GM21515 (cell line): ENCODE measurements at regions not wholly inside any gene's neighbourhood (a gene's known extent, or its start where the extent isn't known, plus 50 kb on each side); places are given as distances from the start of the nearest gene placed in this dataset.
"Not testable (repeated sequence)": the region's sequence is repeated elsewhere in the genome, so short reads cannot be mapped to it uniquely, and the experiment has no call there.

ENCODE experiments used
- ATAC-seq: cut with Tn5 transposase; IDR thresholded peaks from one replicate; pipeline ENCODE4 v1.9.1; 2021; ENCODE audit not compliant: unreplicated experiment

DNA sequence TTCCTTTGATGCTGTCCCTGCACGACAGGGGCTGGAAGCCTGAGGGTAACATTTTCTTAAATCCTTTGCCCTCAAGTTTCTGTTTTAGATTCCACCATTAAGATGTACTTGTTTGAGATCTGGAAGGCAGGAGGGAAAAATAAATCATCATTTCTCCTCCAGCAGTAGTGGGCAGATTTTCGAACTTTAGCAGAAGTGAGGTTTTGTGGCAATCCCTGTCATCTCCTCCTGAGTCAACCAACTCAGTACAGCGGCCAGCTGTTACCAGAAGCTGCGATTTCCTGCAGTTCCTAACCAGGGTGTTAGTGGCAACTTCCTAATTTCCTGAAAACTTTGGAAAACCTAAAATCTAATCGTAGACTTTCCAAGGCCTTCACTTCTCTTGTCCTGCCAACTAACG, 517.2 kb upstream of the ACVR2A start:
- peak; percentile 62 for ATAC-seq

DNA sequence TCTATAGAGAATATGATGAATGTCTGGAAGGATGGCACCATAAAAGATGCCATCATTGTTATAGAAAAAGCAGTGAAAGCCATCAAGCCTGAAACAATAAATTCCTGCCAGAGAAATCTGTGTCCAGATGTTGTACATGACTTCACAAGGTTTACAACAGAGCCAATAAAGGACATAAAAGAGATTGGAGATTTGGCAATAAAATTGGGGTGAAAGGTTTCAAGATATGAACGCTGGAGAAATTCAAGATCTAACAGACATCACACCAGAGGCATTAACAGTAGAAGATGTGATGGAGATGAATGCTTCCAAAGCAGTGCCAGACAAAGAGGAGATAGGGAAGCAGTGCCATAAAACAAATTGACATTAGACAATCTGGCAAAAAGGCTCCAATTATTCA, 518.8 kb upstream of the ACVR2A start:
- no peak for ATAC-seq

GRCh38 chr2:147320146-147320545, 524.7 kb upstream of the ACVR2A start:
- ATAC-seq, result no peak

- ATAC-seq, result no peak
Observed at GRCh38 chr2:147311058-147311430, 533.8 kb upstream of the ACVR2A start.

- ATAC-seq, result no peak
Observed at GRCh38 chr2:147310335-147311057, 534.3 kb upstream of the ACVR2A start.

DNA sequence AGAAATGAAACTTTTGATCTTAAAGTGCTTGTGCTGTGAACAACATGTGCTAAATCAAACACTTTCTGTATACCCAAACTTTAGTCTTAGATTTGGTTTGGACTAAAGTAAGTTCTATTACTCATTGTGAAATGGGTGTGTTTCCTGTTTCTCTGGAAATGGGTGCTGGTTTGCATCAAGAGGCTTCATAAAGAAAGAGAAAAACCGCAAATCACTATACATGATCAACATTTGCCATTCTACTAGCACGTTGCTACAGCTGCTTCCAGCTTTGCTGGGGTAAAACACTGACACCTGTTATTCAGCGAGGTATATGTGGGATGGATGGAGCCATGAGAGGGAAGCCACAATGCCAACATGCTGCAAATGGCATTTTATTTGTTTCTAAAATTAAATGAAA, 547.0 kb upstream of the ACVR2A start:
- peak; percentile 98 for ATAC-seq

DNA sequence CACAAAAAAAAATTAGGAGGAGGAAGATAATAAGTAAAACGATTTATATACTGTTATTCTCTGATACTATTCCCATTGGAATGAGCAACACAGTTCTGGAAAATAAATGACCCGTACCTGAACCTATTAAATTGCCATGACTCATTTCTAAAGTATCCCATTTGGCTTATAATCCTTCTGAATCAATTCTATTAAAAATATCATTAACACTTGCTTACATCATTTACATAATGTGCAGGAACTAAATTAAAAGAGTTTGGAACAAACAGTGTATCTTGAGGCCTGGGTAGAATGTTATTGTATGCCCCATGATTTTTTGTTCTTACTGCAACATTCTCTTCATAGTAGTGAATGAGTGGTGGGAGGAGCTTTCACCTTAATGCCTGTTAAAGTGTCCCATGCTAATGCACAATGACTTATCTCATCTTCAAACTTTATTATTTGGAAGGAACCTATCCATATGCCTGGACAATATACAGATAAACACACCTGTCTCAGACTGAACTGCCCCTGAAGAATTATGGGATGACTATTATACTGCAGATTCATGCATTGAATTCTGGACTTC, 549.9 kb upstream of the ACVR2A start:
- no peak for ATAC-seq

DNA sequence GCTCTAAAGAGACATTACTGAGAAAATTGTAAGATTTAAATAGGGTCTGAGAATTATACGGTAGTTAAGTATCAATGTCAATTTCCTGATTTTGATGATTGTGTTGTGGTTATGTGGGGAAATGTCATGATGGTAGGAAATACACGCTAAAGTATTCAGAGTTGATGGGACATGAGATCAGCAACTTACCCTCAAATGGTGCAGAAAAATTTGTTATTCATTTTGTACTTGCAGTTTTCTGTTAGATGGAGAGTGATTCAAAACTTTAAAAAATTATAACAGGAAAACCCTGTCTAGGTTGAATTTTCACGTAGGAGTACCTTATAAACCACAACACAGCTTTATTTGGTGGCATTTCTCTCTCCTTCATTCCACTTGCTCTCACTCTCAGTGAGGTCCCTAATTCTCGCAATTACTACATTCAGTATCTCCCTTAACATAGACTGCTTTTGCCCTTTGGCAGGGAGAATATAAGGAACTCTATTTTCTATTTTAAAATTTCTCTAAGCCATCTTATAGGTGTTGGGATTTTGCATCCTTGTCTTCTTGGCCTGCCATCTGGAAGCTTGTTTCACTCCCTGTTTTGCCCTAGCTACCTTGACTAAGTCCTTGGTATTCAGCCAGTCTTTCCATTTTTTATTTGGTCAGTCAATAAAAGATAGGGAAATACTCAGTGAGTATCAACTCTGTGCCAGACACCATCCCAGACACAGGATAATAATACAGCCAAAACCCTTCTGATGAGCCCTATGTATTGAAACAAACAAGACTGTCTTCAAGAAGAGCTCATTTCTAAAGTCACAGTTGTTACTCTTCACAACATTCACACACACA, 550.6 kb upstream of the ACVR2A start:
- ATAC-seq, result no peak

DNA sequence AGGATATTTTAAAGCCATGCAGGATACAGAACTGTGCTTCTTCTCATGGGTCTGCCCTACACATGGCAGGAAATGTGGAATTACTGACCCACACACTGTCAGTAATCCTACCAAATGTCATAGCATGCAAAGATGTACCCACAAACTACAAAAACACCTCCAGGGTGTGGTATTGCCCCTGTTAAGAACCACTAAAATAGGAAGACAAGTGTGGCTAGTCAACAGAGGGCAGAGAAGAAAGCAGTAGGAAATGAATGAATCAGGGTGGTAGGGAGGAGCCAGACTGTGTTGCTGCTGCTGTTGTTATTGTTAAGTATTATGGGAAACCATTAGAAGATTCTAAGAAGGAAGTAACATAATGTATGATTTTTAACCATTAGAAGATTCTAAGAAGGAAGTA, 556.7 kb upstream of the ACVR2A start:
- no peak for ATAC-seq

- ATAC-seq, result no peak
Observed at GRCh38 chr2:147275943-147276342, 568.9 kb upstream of the ACVR2A start.

DNA sequence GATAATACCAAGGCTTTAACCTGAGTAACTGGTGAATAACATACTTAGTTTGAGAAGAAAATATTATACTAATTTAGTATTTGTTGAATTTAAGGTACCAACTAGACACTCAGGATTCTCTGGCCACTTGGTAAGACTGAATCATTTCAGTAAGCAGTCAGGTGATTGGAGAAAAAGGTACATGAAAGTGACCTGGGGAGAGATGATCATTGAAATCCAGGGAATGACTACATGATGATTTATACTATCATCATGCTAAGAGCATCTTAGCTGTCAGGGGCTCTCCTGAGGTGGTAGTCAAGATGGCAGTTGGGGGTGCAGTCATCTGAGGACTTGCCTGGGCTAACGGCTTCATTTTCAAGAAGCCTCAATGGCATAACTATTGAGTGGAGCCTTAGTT, 571.2 kb upstream of the ACVR2A start:
- no peak for ATAC-seq

DNA sequence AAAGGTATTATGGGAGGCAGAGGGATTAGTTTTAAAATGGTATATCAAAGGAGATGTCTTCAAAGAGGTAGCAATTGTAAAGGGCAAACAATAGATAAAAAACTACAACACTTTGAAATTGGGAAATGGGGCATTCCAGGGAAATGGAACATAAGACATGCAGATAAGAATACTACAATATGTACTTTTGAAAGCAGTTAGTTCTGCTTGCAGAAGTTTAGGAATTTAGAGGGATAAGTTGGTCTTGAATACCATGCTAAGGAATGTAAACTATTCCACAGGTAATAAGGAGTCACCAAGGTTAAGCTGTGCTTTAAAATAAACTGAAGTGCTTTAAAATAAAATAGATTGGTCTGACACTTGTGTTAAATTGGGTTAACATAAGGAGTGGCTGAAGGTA, 571.7 kb upstream of the ACVR2A start:
- no peak for ATAC-seq

DNA sequence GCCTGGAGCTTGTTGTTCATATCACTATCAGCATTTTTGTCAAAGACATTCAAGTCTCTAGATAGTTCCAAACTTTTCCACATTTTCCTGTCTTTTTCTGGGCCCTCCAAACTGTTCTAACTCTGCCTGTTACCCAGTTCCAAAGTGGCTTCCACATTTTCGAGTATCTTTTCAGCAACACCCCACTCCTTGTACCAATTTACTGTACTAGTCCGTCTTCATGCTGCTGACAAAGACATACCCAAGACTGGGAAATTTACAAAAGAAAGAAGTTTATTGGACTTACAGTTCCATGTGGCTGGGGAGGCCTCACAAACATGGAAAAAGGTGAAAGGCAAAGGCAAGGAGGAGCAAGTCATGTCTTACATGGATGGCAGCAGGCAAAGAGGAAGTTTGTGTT, 575.2 kb upstream of the ACVR2A start:
- ATAC-seq, result not testable (repeated sequence)

DNA sequence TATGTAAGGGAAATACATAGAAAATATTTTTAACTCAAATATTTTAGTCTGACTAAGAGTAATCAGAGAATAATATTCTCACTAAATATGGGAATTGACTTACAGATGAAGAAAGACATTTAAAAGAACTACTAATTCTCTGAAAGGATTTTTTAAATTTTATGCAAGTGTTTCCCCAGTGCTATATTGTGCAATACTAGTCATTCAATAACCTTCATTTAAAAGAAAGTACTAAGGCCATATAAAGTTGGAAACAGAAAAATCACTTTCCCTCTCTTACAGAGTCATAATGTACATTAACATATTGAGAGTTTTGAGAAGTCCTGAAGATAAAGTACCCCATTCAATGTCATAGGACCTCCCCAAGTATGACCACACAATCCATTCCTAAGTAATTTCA, 584.6 kb upstream of the ACVR2A start:
- ATAC-seq, result no peak

- no peak for ATAC-seq
Observed at GRCh38 chr2:147255812-147256211, 589.0 kb upstream of the ACVR2A start.

- no peak for ATAC-seq
Observed at GRCh38 chr2:147250652-147251356, 594.0 kb upstream of the ACVR2A start.

- ATAC-seq, result no peak
Observed at GRCh38 chr2:147247749-147248148, 597.1 kb upstream of the ACVR2A start.

GRCh38 chr2:147242445-147242844, 602.4 kb upstream of the ACVR2A start:
- no peak for ATAC-seq

GRCh38 chr2:147236601-147237000, 608.2 kb upstream of the ACVR2A start:
- no peak for ATAC-seq

GRCh38 chr2:147232225-147232669, 612.6 kb upstream of the ACVR2A start:
- no peak for ATAC-seq

DNA sequence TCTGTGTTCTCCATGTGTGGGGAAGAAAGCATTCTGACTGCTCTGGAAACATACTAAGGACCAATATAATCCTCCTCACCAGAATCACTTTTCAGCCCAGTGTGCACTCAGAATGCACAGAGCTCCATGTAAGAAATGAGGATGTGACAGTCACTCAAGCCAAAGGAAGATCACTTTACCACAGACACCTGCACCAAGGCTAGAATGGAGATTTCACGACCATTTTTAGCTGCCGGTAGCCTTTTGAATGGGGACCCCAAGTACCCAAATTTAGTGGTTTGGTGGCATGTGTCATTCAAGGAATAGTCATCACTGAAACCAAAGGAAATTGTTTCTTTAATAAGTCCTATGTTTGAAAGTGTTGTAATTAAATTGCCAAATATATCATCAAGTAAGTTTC, 613.2 kb upstream of the ACVR2A start:
- ATAC-seq, result peak; percentile 78
